ENCODE measurements at regions not wholly inside any gene's neighbourhood (a gene's known extent, or its start where the extent isn't known, plus 50 kb on each side); places are given as distances from the start of the nearest gene placed in this dataset.
"Not testable (repeated sequence)": the region's sequence is repeated elsewhere in the genome, so short reads cannot be mapped to it uniquely, and the experiment has no call there.

- H3K4me1 ChIP-seq: no peaks in the 10 kb centered on the region
- H3K9me3 ChIP-seq: no peaks in the 10 kb centered on the region
- H3K36me3 ChIP-seq: no peaks in the 10 kb centered on the region
- no peak for DNase-seq (ENCODE audit: low spot score in 2 of 2)
- WGBS: 74% methylated on average over 1 of the region's 1 CpG
- H3K27me3 ChIP-seq: no peaks in the 10 kb centered on the region
- no peak overlapping the region for H3K27ac ChIP-seq
- TF ChIP-seq POLR2AphosphoS5 (IDR thresholded peaks at IDR 0.05): no peak
- TF ChIP-seq CTCF (IDR thresholded peaks at IDR 0.05): no peak
- TF ChIP-seq POLR2A (IDR thresholded peaks at IDR 0.05): no peak
- no peak for TF ChIP-seq EP300 (IDR thresholded peaks at IDR 0.05)
- H3K4me3 ChIP-seq: no peak overlapping the region
Measured at GRCh38 chr1:228669242-228669585, 66.1 kb upstream of the RHOU start.

GRCh38 chr1:228681076-228681565, 54.2 kb upstream of the RHOU start:
- not testable (repeated sequence) for DNase-seq (ENCODE audit: low spot score in 2 of 2); H3K4me3 ChIP-seq; H3K9me3 ChIP-seq; H3K4me1 ChIP-seq; H3K36me3 ChIP-seq; H3K27ac ChIP-seq; H3K27me3 ChIP-seq
- WGBS: 71% methylated on average over 9 of the region's 9 CpGs

GRCh38 chr1:228683428-228683827, 51.9 kb upstream of the RHOU start:
- DNase-seq (ENCODE audit: low spot score in 2 of 2): no peak
- H3K9me3 ChIP-seq: no peaks in the 10 kb centered on the region
- TF ChIP-seq POLR2AphosphoS5 (IDR thresholded peaks at IDR 0.05) (no peak), POLR2A (IDR thresholded peaks at IDR 0.05) (no peak), EP300 (IDR thresholded peaks at IDR 0.05) (no peak), CTCF (IDR thresholded peaks at IDR 0.05) (no peak)

GRCh38 chr1:228684607-228685006, 50.7 kb upstream of the RHOU start:
- TF ChIP-seq CTCF (IDR thresholded peaks at IDR 0.05) (no peak), POLR2AphosphoS5 (IDR thresholded peaks at IDR 0.05) (no peak), POLR2A (IDR thresholded peaks at IDR 0.05) (no peak), EP300 (IDR thresholded peaks at IDR 0.05) (no peak)
- Histone ChIP-seq H3K4me1 (no peaks in the 10 kb centered on the region), H3K4me3 (no peak overlapping the region), H3K27ac (no peak overlapping the region), H3K36me3 (no peaks in the 10 kb centered on the region), H3K9me3 (no peaks in the 10 kb centered on the region), H3K27me3 (peaks cover 13% of the 10 kb centered on the region)
- WGBS: 74% methylated on average over 7 of the region's 7 CpGs
- no peak for DNase-seq (ENCODE audit: low spot score in 2 of 2)

More at GRCh38 chr1:228683428-228683827, 51.9 kb upstream of the RHOU start:
- Histone ChIP-seq H3K36me3 (no peaks in the 10 kb centered on the region), H3K4me3 (no peak overlapping the region), H3K27ac (no peak overlapping the region), H3K4me1 (no peaks in the 10 kb centered on the region), H3K27me3 (peaks cover 13% of the 10 kb centered on the region)
- WGBS: 89% methylated on average over 3 of the region's 3 CpGs

- WGBS: 100% methylated on average over 1 of the region's 1 CpG
- no peak overlapping the region for H3K27ac ChIP-seq
Measured at GRCh38 chr1:228685081-228685660, 50.1 kb upstream of the RHOU start.

More at GRCh38 chr1:228685081-228685660, 50.1 kb upstream of the RHOU start:
- H3K9me3 ChIP-seq: no peaks in the 10 kb centered on the region
- no peak for DNase-seq (ENCODE audit: low spot score in 2 of 2)
- peaks cover 12% of the 10 kb centered on the region for H3K27me3 ChIP-seq
- no peak overlapping the region for H3K4me3 ChIP-seq
- no peaks in the 10 kb centered on the region for H3K4me1 ChIP-seq
- no peak for TF ChIP-seq POLR2A (IDR thresholded peaks at IDR 0.05)
- no peak for TF ChIP-seq EP300 (IDR thresholded peaks at IDR 0.05)
- no peak for TF ChIP-seq POLR2AphosphoS5 (IDR thresholded peaks at IDR 0.05)
- TF ChIP-seq CTCF (IDR thresholded peaks at IDR 0.05): no peak
- H3K36me3 ChIP-seq: no peaks in the 10 kb centered on the region
